Endothelial cell of umbilical vein (primary cell): ENCODE measurements at regions not wholly inside any gene's neighbourhood (a gene's known extent, or its start where the extent isn't known, plus 50 kb on each side); places are given as distances from the start of the nearest gene placed in this dataset.

ENCODE experiments used
- BruUV-seq: library from RNA; stranded (reverse); fragments of 400-500 nt; replicated peaks from 2 replicates; lab custom pipeline; 2021; lab: Mats Ljungman, UMichigan
- CTCF ChIA-PET: fragments of 300-600, 350-600 bp; sonication (Branson Sonifier 250); formaldehyde crosslinking; loops from one replicate; lab custom pipeline; 2021; ENCODE audit warnings: antibody characterized with exemption, inconsistent platforms; lab: Charles Lee
- POLR2A ChIA-PET: fragments of 300-600, 350-600 bp; sonication (Branson Sonifier 250); formaldehyde crosslinking; loops from one replicate; lab custom pipeline; 2021; ENCODE audit warnings: antibody characterized with exemption, inconsistent platforms; lab: Charles Lee
- DNase-seq: peaks from one replicate; pipeline ENCODE4 v3.0.0-alpha.2; 2011; ENCODE audit warnings: low read depth, low spot score
- FAIRE-seq: peaks from 2 replicates; lab custom pipeline; 2011; peaks lifted over from hg19 to GRCh38; lab: Jason Lieb, UNC
- H2AFZ ChIP-seq: 2 replicates; pipeline ENCODE4 v1.6.0; 2012; ENCODE audit warnings: low read depth, low read length, control low read depth, inconsistent platforms
- H3K27ac ChIP-seq: 2 replicates; pipeline ENCODE4 v1.5.1; 2011; ENCODE audit warnings: low read depth, mild to moderate bottlenecking, control low read depth, low read length, moderate library complexity; ENCODE audit not compliant: insufficient read depth
- H3K27me3 ChIP-seq, 2 experiments: 2 replicates each; pipeline versions ENCODE4 v1.6.0 to v1.6.1; 2011; ENCODE audit warnings: low read length in 2 of 2, mixed read lengths in 1 of 2; ENCODE audit not compliant: control insufficient read depth in 2 of 2, insufficient read depth in 2 of 2
- H3K36me3 ChIP-seq, 2 experiments: 2 replicates in 1 of 2; 3 replicates in 1 of 2; pipeline ENCODE4 v1.5.1; 2011; ENCODE audit warnings: low read length in 2 of 2, mild to moderate bottlenecking in 1 of 2, moderate library complexity in 1 of 2; ENCODE audit not compliant: control insufficient read depth in 2 of 2, insufficient read depth in 2 of 2; ENCODE audit errors: extremely low read depth in 1 of 2
- H3K4me1 ChIP-seq: 3 replicates; pipeline ENCODE4 v1.5.1; 2011; ENCODE audit warnings: mild to moderate bottlenecking, low read length; ENCODE audit not compliant: control insufficient read depth, insufficient read depth; ENCODE audit errors: extremely low read depth
- H3K4me2 ChIP-seq: 2 replicates; pipeline ENCODE4 v1.6.1; 2011; ENCODE audit warnings: low read length, control low read depth, mixed read lengths; ENCODE audit not compliant: insufficient read depth
- H3K4me3 ChIP-seq, 3 experiments: fragments of 200-600 bp in 1 of 3; sonication (generic), shearing (Covaris generic) in 1 of 3; replicated peaks in 1 of 3; 2 replicates each; pipeline ENCODE4 v1.5.1; 2011 to 2016; ENCODE audit warnings: control low read depth in 3 of 3, low read length in 3 of 3, mild to moderate bottlenecking in 2 of 3, inconsistent platforms in 1 of 3, low read depth in 1 of 3, moderate library complexity in 1 of 3; ENCODE audit not compliant: insufficient read depth in 1 of 3
- H3K79me2 ChIP-seq: 2 replicates; pipeline ENCODE4 v1.6.0; 2012; ENCODE audit warnings: low read length, inconsistent platforms; ENCODE audit not compliant: control insufficient read depth, insufficient read depth
- H3K9ac ChIP-seq: replicated peaks from 2 replicates; pipeline ENCODE3; 2011; ENCODE audit warnings: low read length, control low read depth; ENCODE audit not compliant: insufficient read depth; ENCODE audit errors: extremely low read depth
- H3K9me1 ChIP-seq: replicated peaks from 3 replicates; pipeline ENCODE4 v1.6.0; 2011; ENCODE audit warnings: mild to moderate bottlenecking, low read length; ENCODE audit not compliant: control insufficient read depth, insufficient read depth; ENCODE audit errors: extremely low read depth
- H3K9me3 ChIP-seq: replicated peaks from 2 replicates; pipeline ENCODE4 v1.5.1; 2012; ENCODE audit warnings: low read length, inconsistent platforms; ENCODE audit not compliant: control insufficient read depth, insufficient read depth
- H4K20me1 ChIP-seq: replicated peaks from 2 replicates; pipeline ENCODE3; 2011; ENCODE audit warnings: mild to moderate bottlenecking, low read length; ENCODE audit not compliant: control insufficient read depth, insufficient read depth; ENCODE audit errors: extremely low read depth
- EZH2 ChIP-seq: IDR thresholded peaks from 2 replicates; pipeline ENCODE4 v1.6.1; 2012; ENCODE audit warnings: borderline replicate concordance, low read depth, mild to moderate bottlenecking, moderate library complexity, low read length, inconsistent platforms; ENCODE audit not compliant: severe bottlenecking
- FOS ChIP-seq: IDR thresholded peaks from 2 replicates; pipeline ENCODE4 v1.6.1; 2011; ENCODE audit warnings: mild to moderate bottlenecking, low read length, moderate library complexity, borderline replicate concordance; ENCODE audit not compliant: insufficient read depth
- GATA2 ChIP-seq: IDR thresholded peaks from 2 replicates; pipeline ENCODE4 v1.7.0; 2011; ENCODE audit warnings: low read depth, mild to moderate bottlenecking, moderate library complexity, mixed read lengths, low read length; ENCODE audit not compliant: insufficient read length, insufficient read depth
- JUN ChIP-seq: IDR thresholded peaks from 2 replicates; pipeline ENCODE4 v1.6.1; 2011; ENCODE audit warnings: borderline replicate concordance, low read depth; ENCODE audit not compliant: insufficient read length, insufficient read depth
- MYC ChIP-seq: IDR thresholded peaks from one replicate; pipeline ENCODE4 v1.6.1; 2011; ENCODE audit warnings: mild to moderate bottlenecking, low read depth, low read length
- POLR2A ChIP-seq: IDR thresholded peaks from 2 replicates; pipeline ENCODE4 v1.6.1; 2012; ENCODE audit warnings: low read depth, mild to moderate bottlenecking, control low read depth, low read length
- POLR2AphosphoS5 ChIP-seq: IDR thresholded peaks from 2 replicates; pipeline ENCODE4 v1.6.1; 2012; ENCODE audit warnings: low read depth, mild to moderate bottlenecking, control low read depth, low read length, moderate library complexity; ENCODE audit not compliant: insufficient read depth
- dilution Hi-C: fragments of 300-500 bp; cut with MboI; formaldehyde crosslinking; loops from one replicate; pipeline ENCODE4 v1.15.0; 2019; ENCODE audit warnings: low sequenced_read_pairs; ENCODE audit not compliant: extremely low pct_ligation_motif_present
- intact Hi-C: fragments of 100-400 bp; cut with micrococcal nuclease; formaldehyde crosslinking; loops from one replicate; pipeline ENCODE4 v1.10.0; 2022
- TF ChIP-seq, protein P1 (sequence below): IDR thresholded peaks from 2 replicates; pipeline ENCODE4 v1.6.1; 2011; ENCODE audit not compliant: insufficient read depth, insufficient read length
- TF ChIP-seq, protein P2 (sequence below), 2 donors: IDR thresholded peaks; 1 replicate in 1 of 2; 2 replicates in 1 of 2; pipeline ENCODE4 v1.5.1; 2011; ENCODE audit warnings: low read length in 2 of 2, mild to moderate bottlenecking in 2 of 2, moderate library complexity in 2 of 2, control low read depth in 1 of 2, inconsistent platforms in 1 of 2, low read depth in 1 of 2; ENCODE audit not compliant: insufficient read depth in 1 of 2; ENCODE audit errors: extremely low read depth in 1 of 2

DNA sequence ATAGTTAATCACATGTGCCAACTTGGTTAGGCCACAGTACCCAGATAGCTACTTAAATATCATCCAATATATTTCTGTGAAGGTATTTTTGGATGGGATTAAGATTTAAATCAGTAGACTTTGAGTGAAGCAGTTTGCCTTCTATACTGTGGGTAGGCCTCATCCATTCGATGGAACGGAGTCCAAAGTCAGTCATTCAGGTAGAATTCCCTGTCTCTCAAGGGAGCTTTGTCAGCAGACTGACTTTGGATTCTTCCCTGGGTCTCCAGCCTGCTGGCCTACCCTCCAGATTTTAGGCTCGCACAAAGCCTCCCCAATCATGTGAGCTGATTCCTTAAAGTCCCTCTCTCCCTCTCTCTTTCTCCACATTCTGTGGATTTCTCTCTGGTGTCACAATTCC is 145.1 kb upstream of the MAGI3 start:
- Histone ChIP-seq H3K4me1 (no peaks in the 10 kb centered on the region), H3K79me2 (no peaks in the 10 kb centered on the region), H3K9me1 (no peaks in the 10 kb centered on the region), H2AFZ (no peak overlapping the region), H3K9ac (no peak overlapping the region), H4K20me1 (no peaks in the 10 kb centered on the region), H3K4me2 (no peak overlapping the region), H3K4me3 (no peak overlapping the region), H3K9me3 (no peaks in the 10 kb centered on the region), H3K36me3 (no peaks in the 10 kb centered on the region), H3K27me3 (peaks cover 4 to 10% of the 10 kb centered on the region in 2 experiments), H3K27ac (no peak overlapping the region)
- dilution Hi-C loops (no loop called here), intact Hi-C loops (no loop called here)
- no TSS peak for BruUV-seq
- POLR2A ChIA-PET, result no interaction called here
- no peak for FAIRE-seq
- no peak for DNase-seq
- CTCF ChIA-PET, result no interaction called here
- TF ChIP-seq, protein P1, sequence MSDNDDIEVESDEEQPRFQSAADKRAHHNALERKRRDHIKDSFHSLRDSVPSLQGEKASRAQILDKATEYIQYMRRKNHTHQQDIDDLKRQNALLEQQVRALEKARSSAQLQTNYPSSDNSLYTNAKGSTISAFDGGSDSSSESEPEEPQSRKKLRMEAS, result no peak
- no peak for TF ChIP-seq MYC
- TF ChIP-seq FOS, result no peak
- no peak for TF ChIP-seq GATA2
- no peak for TF ChIP-seq POLR2A
- TF ChIP-seq JUN, result no peak
- TF ChIP-seq, protein P2, sequence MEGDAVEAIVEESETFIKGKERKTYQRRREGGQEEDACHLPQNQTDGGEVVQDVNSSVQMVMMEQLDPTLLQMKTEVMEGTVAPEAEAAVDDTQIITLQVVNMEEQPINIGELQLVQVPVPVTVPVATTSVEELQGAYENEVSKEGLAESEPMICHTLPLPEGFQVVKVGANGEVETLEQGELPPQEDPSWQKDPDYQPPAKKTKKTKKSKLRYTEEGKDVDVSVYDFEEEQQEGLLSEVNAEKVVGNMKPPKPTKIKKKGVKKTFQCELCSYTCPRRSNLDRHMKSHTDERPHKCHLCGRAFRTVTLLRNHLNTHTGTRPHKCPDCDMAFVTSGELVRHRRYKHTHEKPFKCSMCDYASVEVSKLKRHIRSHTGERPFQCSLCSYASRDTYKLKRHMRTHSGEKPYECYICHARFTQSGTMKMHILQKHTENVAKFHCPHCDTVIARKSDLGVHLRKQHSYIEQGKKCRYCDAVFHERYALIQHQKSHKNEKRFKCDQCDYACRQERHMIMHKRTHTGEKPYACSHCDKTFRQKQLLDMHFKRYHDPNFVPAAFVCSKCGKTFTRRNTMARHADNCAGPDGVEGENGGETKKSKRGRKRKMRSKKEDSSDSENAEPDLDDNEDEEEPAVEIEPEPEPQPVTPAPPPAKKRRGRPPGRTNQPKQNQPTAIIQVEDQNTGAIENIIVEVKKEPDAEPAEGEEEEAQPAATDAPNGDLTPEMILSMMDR (IDR thresholded peaks at IDR 0.05; ENCODE audit: extremely low read depth in 1 of 2, insufficient read depth in 1 of 2, low read depth in 1 of 2, low read length in 2 of 2), result no peak
- TF ChIP-seq EZH2, result no peak
- no peak for TF ChIP-seq POLR2AphosphoS5
